GM12878 (cell line): ENCODE measurements at regions not wholly inside any gene's neighbourhood (a gene's known extent, or its start where the extent isn't known, plus 50 kb on each side); places are given as distances from the start of the nearest gene placed in this dataset.

Source experiments
- ATAC-seq: fragments of 200-7000 bp; cut with Tn5 transposase; 3 replicates; pipeline ENCODE4 v1.9.1; 2020; ENCODE audit warnings: mild to moderate bottlenecking, moderate library complexity
- BruUV-seq: library from RNA; stranded (reverse); fragments of 400-500 nt; replicated peaks from 2 replicates; lab custom pipeline; 2021; lab: Mats Ljungman, UMichigan
- CTCF ChIA-PET: fragments of 300-600 bp; sonication (Branson Sonifier 250); formaldehyde crosslinking; extraction: SDS; loops from one replicate; lab custom pipeline; 2021; ENCODE audit warnings: inconsistent platforms; lab: Yijun Ruan, JAX
- POLR2A ChIA-PET: fragments of 350-600 bp; formaldehyde crosslinking; extraction: SDS; loops from one replicate; lab custom pipeline; 2021; ENCODE audit warnings: inconsistent platforms; lab: Charles Lee
- RAD21 ChIA-PET: fragments of 300-600 bp; sonication (Branson Sonifier 250); formaldehyde crosslinking; loops from one replicate; lab custom pipeline; 2023; ENCODE audit warnings: antibody characterized with exemption; ENCODE audit not compliant: unreplicated experiment; lab: Charles Lee
- SMC1A ChIA-PET: fragments of 300-600 bp; sonication (Branson Sonifier 250); formaldehyde crosslinking; loops from one replicate; lab custom pipeline; 2023; ENCODE audit not compliant: unreplicated experiment, uncharacterized antibody; lab: Charles Lee
- DNase-seq: peaks from one replicate; pipeline ENCODE4 v3.0.0-alpha.2; 2011; ENCODE audit warnings: low read depth, low spot score
- FAIRE-seq: peaks from 3 replicates; lab custom pipeline; 2011; peaks lifted over from hg19 to GRCh38; lab: Jason Lieb, UNC
- H2AFZ ChIP-seq: 2 replicates; pipeline ENCODE4 v1.6.0; 2011; ENCODE audit warnings: low read depth, low read length, control low read depth; ENCODE audit not compliant: control insufficient read depth
- H3K27ac ChIP-seq: 2 replicates; pipeline ENCODE4 v1.5.1; 2011; ENCODE audit warnings: control low read depth; ENCODE audit not compliant: control insufficient read depth, insufficient read depth
- H3K27me3 ChIP-seq, 2 experiments: replicated peaks in 1 of 2; 2 replicates each; pipeline versions ENCODE4 v1.6.0 to v1.6.1; 2011; ENCODE audit warnings: low read length in 1 of 2; ENCODE audit not compliant: control insufficient read depth in 2 of 2, insufficient read depth in 2 of 2
- H3K36me3 ChIP-seq, 2 experiments: 2 replicates each; pipeline ENCODE4 v1.5.1; 2011; ENCODE audit warnings: low read length in 1 of 2; ENCODE audit not compliant: control insufficient read depth in 2 of 2, insufficient read depth in 2 of 2
- H3K4me1 ChIP-seq: 2 replicates; pipeline ENCODE4 v1.6.1; 2011; ENCODE audit warnings: mild to moderate bottlenecking, low read length, moderate library complexity, mixed read lengths; ENCODE audit not compliant: control insufficient read depth, insufficient read depth
- H3K4me2 ChIP-seq: 2 replicates; pipeline ENCODE4 v1.6.0; 2011; ENCODE audit warnings: control low read depth; ENCODE audit not compliant: control insufficient read depth, insufficient read depth
- H3K4me3 ChIP-seq: fragments of 200-600 bp; sonication (generic); 2 replicates; pipeline ENCODE4 v1.5.1; 2016
- H3K79me2 ChIP-seq: 2 replicates; pipeline ENCODE4 v1.6.0; 2011; ENCODE audit warnings: low read length; ENCODE audit not compliant: control insufficient read depth, insufficient read depth
- H3K9ac ChIP-seq: 2 replicates; pipeline ENCODE4 v1.8.0; 2011; ENCODE audit warnings: low read length, control low read depth, mixed read lengths; ENCODE audit not compliant: control insufficient read depth, insufficient read depth
- H3K9me3 ChIP-seq: replicated peaks from 3 replicates; pipeline ENCODE4 v1.5.1; 2011; ENCODE audit warnings: mild to moderate bottlenecking, low read length; ENCODE audit not compliant: control insufficient read depth, insufficient read depth
- H4K20me1 ChIP-seq: 2 replicates; pipeline ENCODE4 v1.6.0; 2011; ENCODE audit not compliant: control insufficient read depth, insufficient read depth
- ASH2L ChIP-seq: fragments of 300-600, 200-600 bp; sonication (generic); IDR thresholded peaks from 2 replicates; pipeline ENCODE4 v1.6.1; 2017; ENCODE audit warnings: low read depth, mild to moderate bottlenecking, borderline replicate concordance
- ESRRA ChIP-seq: IDR thresholded peaks from 2 replicates; pipeline ENCODE4 v1.6.1; 2012; ENCODE audit warnings: mild to moderate bottlenecking, low read length, improper control_type of control experiment
- HCFC1 ChIP-seq: fragments of 150-350 bp; IDR thresholded peaks from 2 replicates; pipeline ENCODE4 v1.6.1; 2014; ENCODE audit warnings: low read length
- HDAC6 ChIP-seq: fragments of 200-600 bp; sonication (generic); IDR thresholded peaks from one replicate; pipeline ENCODE4 v1.8.0; 2017; ENCODE audit warnings: antibody characterized with exemption; ENCODE audit not compliant: unreplicated experiment
- RFX5 ChIP-seq: IDR thresholded peaks from 2 replicates; pipeline ENCODE4 v1.6.1; 2011; ENCODE audit warnings: low read depth, low read length, improper control_type of control experiment
- WRNIP1 ChIP-seq: IDR thresholded peaks from 2 replicates; pipeline ENCODE4 v1.6.1; 2011; ENCODE audit warnings: low read depth, low read length, improper control_type of control experiment, borderline replicate concordance
- ZNF207 ChIP-seq: fragments of 450-650 bp; IDR thresholded peaks from 2 replicates; pipeline ENCODE4 v1.6.1; 2014; ENCODE audit warnings: antibody characterized with exemption, mild to moderate bottlenecking, borderline replicate concordance
- WGBS: methylation state at CpG from one replicate; pipeline ENCODE4 v1.1.6; 2016; ENCODE audit warnings: low lambda C conversion rate; ENCODE audit not compliant: insufficient replicate concordance, insufficient coverage; ENCODE audit errors: missing lambda C conversion rate; 5-methylcytosine and 5-hydroxymethylcytosine counted together
- in situ Hi-C: fragments of 300-500 bp; cut with MboI; formaldehyde crosslinking; loops from 9 replicates; pipeline ENCODE4 v1.14.3; 2018; ENCODE audit warnings: mixed read lengths
- intact Hi-C: fragments of 100-400 bp; cut with micrococcal nuclease; formaldehyde crosslinking; loops from one replicate; pipeline ENCODE4 v1.14.2; 2022; ENCODE audit not compliant: unreplicated experiment

DNA sequence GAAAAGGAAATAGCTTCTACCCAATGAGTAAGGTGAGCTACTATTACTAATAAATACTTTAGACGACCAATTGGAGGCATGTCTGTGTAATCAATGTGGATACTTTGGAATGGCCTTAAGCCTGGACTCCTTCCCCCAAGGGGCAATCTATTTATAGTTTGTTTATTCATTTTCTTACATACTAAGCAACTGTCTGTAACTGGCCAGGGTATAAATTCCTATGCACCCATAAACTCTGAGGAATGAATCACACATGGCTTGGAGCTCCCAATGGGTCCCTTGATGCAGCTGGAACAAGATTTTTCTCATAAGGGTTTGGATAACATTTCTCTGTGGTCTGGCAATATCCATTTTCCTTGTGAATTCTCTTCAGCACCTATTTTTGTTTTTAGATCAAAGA is 506.8 kb downstream of the EDEM1 start:
- intact Hi-C loops (no loop called here), in situ Hi-C loops (no loop called here)
- no peaks in the 10 kb centered on the region for H4K20me1 ChIP-seq
- H3K4me3 ChIP-seq: no peak overlapping the region
- no peaks in the 10 kb centered on the region; the same call in 2 of the 3 replicates for H3K9me3 ChIP-seq
- H3K79me2 ChIP-seq: no peaks in the 10 kb centered on the region
- no peaks in the 10 kb centered on the region for H3K36me3 ChIP-seq
- WGBS: 0% methylated on average over 1 of the region's 1 CpG
- H3K4me1 ChIP-seq: no peaks in the 10 kb centered on the region
- POLR2A ChIA-PET: no interaction called here
- no peak for FAIRE-seq
- ATAC-seq: no peak
- SMC1A ChIA-PET: no interaction called here
- H3K27ac ChIP-seq: no peak overlapping the region
- no peak overlapping the region for H3K4me2 ChIP-seq
- TF ChIP-seq HDAC6 (no peak), RFX5 (no peak), ASH2L (no peak), ESRRA (no peak), HCFC1 (no peak)
- no TSS peak for BruUV-seq
- no peak overlapping the region for H2AFZ ChIP-seq
- CTCF ChIA-PET: interaction anchor here (0.6 kb wide), 1 partner anchor 1182 kb away, joined by 3 read pairs; no protein-coding TSS in a partner anchor
- no peak for DNase-seq
- no peak overlapping the region for H3K9ac ChIP-seq
- H3K27me3 ChIP-seq: no peaks in the 10 kb centered on the region
- RAD21 ChIA-PET: no interaction called here

DNA sequence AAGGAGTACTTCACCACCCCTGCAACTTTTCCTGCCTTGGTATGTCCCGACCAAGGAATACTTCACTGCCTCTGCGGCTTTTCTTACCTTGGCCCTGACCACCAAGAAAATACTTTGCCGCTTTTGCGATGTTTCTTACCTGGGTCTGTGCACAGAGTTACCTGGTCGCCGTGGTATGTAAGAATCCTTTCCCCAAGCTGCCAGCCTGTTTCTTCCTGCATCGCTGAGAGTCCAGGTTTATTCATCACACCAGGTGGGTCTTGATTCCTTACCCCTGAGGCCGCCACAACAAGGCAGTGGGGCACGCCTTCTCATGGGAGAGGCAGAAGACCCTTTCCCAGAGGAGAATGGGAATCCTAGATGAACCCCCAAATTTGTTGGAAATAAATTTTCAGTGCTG is 511.3 kb downstream of the EDEM1 start:
- FAIRE-seq (no peak), DNase-seq (no peak), ATAC-seq (no peak)
- BruUV-seq: no TSS peak
- TF ChIP-seq WRNIP1: no peak
- TF ChIP-seq ZNF207: no peak
- no peaks in the 10 kb centered on the region for H3K4me1 ChIP-seq
- in situ Hi-C loops (no loop called here), intact Hi-C loops (no loop called here)
- H3K27me3 ChIP-seq: no peaks in the 10 kb centered on the region
- ChIA-PET CTCF (no interaction called here), SMC1A (interaction anchor here (1.7 to 2.4 kb wide), 2 partner anchors 8 to 11 kb away, joined by 3 to 8 read pairs; no protein-coding TSS in a partner anchor), RAD21 (no interaction called here), POLR2A (no interaction called here)
- 44% methylated on average over 9 of the region's 9 CpGs for WGBS
- H2AFZ ChIP-seq: no peak overlapping the region
- no peak overlapping the region for H3K4me3 ChIP-seq
- H3K9ac ChIP-seq: no peak overlapping the region
- H4K20me1 ChIP-seq: no peaks in the 10 kb centered on the region
- no peaks in the 10 kb centered on the region for H3K79me2 ChIP-seq
- H3K27ac ChIP-seq: no peak overlapping the region
- H3K9me3 ChIP-seq: no peaks in the 10 kb centered on the region
- H3K4me2 ChIP-seq: no peak overlapping the region
- no peaks in the 10 kb centered on the region for H3K36me3 ChIP-seq
